ENCODE measurements at regions not wholly inside any gene's neighbourhood (a gene's known extent, or its start where the extent isn't known, plus 50 kb on each side); places are given as distances from the start of the nearest gene placed in this dataset.

DNA sequence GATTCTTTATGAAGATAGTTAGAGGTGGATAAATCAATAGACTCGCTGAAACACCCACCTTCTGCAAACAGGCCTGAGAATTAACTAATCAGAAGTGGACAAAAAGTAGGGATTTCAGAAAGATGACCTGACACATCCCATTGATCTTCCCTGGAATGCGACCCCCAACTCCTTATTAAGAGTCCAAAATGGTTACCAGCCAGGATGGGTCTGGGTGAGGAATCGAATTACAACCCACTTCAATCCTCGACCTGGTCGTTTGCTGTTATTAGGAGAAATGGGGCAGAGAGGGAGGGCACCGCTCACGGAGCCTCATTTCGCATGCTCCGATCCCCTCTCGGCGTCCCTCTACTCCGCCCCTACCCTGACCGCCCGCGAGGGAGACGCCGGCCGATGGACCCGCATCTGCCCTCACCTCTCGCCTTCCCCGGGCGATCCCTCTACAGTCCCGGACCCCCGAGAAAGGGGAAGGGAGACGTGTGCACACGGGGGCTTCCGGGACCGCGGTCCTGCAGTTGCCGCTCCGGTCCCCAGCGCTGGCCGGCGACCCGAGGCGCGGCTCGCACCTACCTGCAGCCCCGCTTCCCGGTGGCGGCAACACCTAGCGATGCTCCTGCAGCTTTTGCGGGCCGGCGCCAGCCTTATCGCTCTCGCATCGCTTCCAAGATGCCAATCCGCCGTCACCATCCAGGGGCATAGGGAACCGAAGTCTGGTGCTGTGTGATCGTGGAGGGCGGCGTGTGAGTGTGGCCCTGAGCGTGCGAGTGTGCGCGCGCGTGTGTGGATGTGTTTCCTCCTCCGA is 69.3 kb upstream of the USP15 start (continued):
- TF ChIP-seq CBX8 (IDR thresholded peaks at IDR 0.05; ENCODE audit: borderline replicate concordance, extremely low read depth, low read depth, low read length, poor library complexity, severe bottlenecking) (no peak), SREBF1 (IDR thresholded peaks at IDR 0.05; ENCODE audit: borderline replicate concordance, low read depth, low read length) (no peak), GABPB1 (CRISPR knock-in tag; IDR thresholded peaks at IDR 0.05) (no peak), NFYB (IDR thresholded peaks at IDR 0.05; ENCODE audit: extremely low read depth, insufficient read length) (no peak), ZNF140 (CRISPR knock-in tag; IDR thresholded peaks at IDR 0.05) (no peak), EGR1 (conservative IDR thresholded peaks at IDR 0.05) (no peak), ELF4 (CRISPR knock-in tag; IDR thresholded peaks at IDR 0.05) (no peak), ZBTB12 (CRISPR knock-in tag; IDR thresholded peaks at IDR 0.05) (no peak), ZNF79 (CRISPR knock-in tag; IDR thresholded peaks at IDR 0.05; ENCODE audit: low read depth) (no peak), ARID2 (IDR thresholded peaks at IDR 0.05) (no peak), SMARCE1 (IDR thresholded peaks at IDR 0.05) (no peak)
- TF ChIP-seq, protein P1, sequence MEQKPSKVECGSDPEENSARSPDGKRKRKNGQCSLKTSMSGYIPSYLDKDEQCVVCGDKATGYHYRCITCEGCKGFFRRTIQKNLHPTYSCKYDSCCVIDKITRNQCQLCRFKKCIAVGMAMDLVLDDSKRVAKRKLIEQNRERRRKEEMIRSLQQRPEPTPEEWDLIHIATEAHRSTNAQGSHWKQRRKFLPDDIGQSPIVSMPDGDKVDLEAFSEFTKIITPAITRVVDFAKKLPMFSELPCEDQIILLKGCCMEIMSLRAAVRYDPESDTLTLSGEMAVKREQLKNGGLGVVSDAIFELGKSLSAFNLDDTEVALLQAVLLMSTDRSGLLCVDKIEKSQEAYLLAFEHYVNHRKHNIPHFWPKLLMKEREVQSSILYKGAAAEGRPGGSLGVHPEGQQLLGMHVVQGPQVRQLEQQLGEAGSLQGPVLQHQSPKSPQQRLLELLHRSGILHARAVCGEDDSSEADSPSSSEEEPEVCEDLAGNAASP (IDR thresholded peaks at IDR 0.05): no peak
- TF ChIP-seq, protein P2, sequence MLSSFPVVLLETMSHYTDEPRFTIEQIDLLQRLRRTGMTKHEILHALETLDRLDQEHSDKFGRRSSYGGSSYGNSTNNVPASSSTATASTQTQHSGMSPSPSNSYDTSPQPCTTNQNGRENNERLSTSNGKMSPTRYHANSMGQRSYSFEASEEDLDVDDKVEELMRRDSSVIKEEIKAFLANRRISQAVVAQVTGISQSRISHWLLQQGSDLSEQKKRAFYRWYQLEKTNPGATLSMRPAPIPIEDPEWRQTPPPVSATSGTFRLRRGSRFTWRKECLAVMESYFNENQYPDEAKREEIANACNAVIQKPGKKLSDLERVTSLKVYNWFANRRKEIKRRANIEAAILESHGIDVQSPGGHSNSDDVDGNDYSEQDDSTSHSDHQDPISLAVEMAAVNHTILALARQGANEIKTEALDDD (IDR thresholded peaks at IDR 0.05): no peak
- TF ChIP-seq, protein P3, sequence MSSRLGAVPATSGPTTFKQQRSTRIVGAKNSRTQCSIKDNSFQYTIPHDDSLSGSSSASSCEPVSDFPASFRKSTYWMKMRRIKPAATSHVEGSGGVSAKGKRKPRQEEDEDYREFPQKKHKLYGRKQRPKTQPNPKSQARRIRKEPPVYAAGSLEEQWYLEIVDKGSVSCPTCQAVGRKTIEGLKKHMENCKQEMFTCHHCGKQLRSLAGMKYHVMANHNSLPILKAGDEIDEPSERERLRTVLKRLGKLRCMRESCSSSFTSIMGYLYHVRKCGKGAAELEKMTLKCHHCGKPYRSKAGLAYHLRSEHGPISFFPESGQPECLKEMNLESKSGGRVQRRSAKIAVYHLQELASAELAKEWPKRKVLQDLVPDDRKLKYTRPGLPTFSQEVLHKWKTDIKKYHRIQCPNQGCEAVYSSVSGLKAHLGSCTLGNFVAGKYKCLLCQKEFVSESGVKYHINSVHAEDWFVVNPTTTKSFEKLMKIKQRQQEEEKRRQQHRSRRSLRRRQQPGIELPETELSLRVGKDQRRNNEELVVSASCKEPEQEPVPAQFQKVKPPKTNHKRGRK (tag; IDR thresholded peaks at IDR 0.05): no peak
- TF ChIP-seq, protein P4, sequence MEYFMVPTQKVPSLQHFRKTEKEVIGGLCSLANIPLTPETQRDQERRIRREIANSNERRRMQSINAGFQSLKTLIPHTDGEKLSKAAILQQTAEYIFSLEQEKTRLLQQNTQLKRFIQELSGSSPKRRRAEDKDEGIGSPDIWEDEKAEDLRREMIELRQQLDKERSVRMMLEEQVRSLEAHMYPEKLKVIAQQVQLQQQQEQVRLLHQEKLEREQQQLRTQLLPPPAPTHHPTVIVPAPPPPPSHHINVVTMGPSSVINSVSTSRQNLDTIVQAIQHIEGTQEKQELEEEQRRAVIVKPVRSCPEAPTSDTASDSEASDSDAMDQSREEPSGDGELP (CRISPR knock-in tag; IDR thresholded peaks at IDR 0.05; ENCODE audit: borderline replicate concordance): no peak

All from K562 (cell line).